IMR-90 (cell line): ENCODE measurements at regions not wholly inside any gene's neighbourhood (a gene's known extent, or its start where the extent isn't known, plus 50 kb on each side); places are given as distances from the start of the nearest gene placed in this dataset.
A peak's percentile ranks its signal among the peaks of the same experiment; 100 is the strongest.

Experiments used
- ATAC-seq: fragments of 200-7000 bp; cut with Tn5 transposase; 2 replicates; pipeline ENCODE4 v1.9.1; 2020; ENCODE audit warnings: low read depth, mild to moderate bottlenecking, moderate library complexity
- BruUV-seq: library from RNA; stranded (reverse); fragments of 400-500 nt; replicated peaks from 2 replicates; lab custom pipeline; 2021; lab: Mats Ljungman, UMichigan
- CTCF ChIA-PET: fragments of 300-600 bp; formaldehyde crosslinking; extraction: SDS; loops from one replicate; lab custom pipeline; 2021; ENCODE audit warnings: antibody characterized with exemption; lab: Yijun Ruan, JAX
- POLR2A ChIA-PET: fragments of 300-600 bp; sonication (Branson Sonifier 250); formaldehyde crosslinking; loops from one replicate; lab custom pipeline; 2022; ENCODE audit warnings: antibody characterized with exemption; ENCODE audit not compliant: unreplicated experiment; lab: Charles Lee
- DNase-seq: peaks from one replicate; pipeline ENCODE4 v3.0.0; 2013
- H2AFZ ChIP-seq: replicated peaks from 2 replicates; pipeline ENCODE3; 2013; ENCODE audit warnings: low read length, mild to moderate bottlenecking; ENCODE audit not compliant: poor library complexity
- H2AK5ac ChIP-seq: 2 replicates; pipeline ENCODE4 v1.6.1; 2013; ENCODE audit warnings: low read depth, low read length, inconsistent platforms
- H2AK9ac ChIP-seq: replicated peaks from 2 replicates; pipeline ENCODE3; 2013; ENCODE audit warnings: mild to moderate bottlenecking, low read depth, low read length, moderate library complexity; ENCODE audit not compliant: poor library complexity
- H2BK120ac ChIP-seq: 2 replicates; pipeline ENCODE4 v1.6.1; 2013; ENCODE audit warnings: low read depth, low read length, inconsistent platforms
- H2BK15ac ChIP-seq: 3 replicates; pipeline ENCODE4 v1.6.1; 2013; ENCODE audit warnings: low read depth, low read length, inconsistent platforms
- H2BK20ac ChIP-seq: 2 replicates; pipeline ENCODE4 v1.6.1; 2013; ENCODE audit warnings: low read depth, mild to moderate bottlenecking, inconsistent platforms, low read length, moderate library complexity
- H2BK5ac ChIP-seq: 2 replicates; pipeline ENCODE4 v1.6.1; 2013; ENCODE audit warnings: mild to moderate bottlenecking, low read depth, low read length, inconsistent platforms; ENCODE audit not compliant: poor library complexity, severe bottlenecking
- H3K14ac ChIP-seq: replicated peaks from 2 replicates; pipeline ENCODE4 v1.6.1; 2013; ENCODE audit warnings: low read depth, low read length, inconsistent platforms
- H3K18ac ChIP-seq: 2 replicates; pipeline ENCODE4 v1.6.1; 2013; ENCODE audit warnings: low read depth, low read length, control low read depth
- H3K23ac ChIP-seq: 2 replicates; pipeline ENCODE4 v1.6.1; 2013; ENCODE audit warnings: low read depth, low read length, inconsistent platforms
- H3K27ac ChIP-seq: 2 replicates; pipeline ENCODE4 v1.5.1; 2013; ENCODE audit warnings: mild to moderate bottlenecking, control low read depth, low read length; ENCODE audit not compliant: insufficient read depth
- H3K27me3 ChIP-seq: 2 replicates; pipeline ENCODE4 v1.6.1; 2013; ENCODE audit warnings: low read length; ENCODE audit not compliant: control insufficient read depth, insufficient read depth
- H3K36me3 ChIP-seq: 2 replicates; pipeline ENCODE4 v1.6.1; 2013; ENCODE audit warnings: low read length, mixed read lengths; ENCODE audit not compliant: control insufficient read depth, insufficient read depth
- H3K4ac ChIP-seq: 2 replicates; pipeline ENCODE4 v1.6.1; 2013; ENCODE audit warnings: low read depth, low read length, inconsistent platforms
- H3K4me1 ChIP-seq: 2 replicates; pipeline ENCODE4 v1.6.1; 2013; ENCODE audit warnings: low read length, mixed read lengths; ENCODE audit not compliant: control insufficient read depth, insufficient read depth
- H3K4me2 ChIP-seq: 2 replicates; pipeline ENCODE4 v1.6.1; 2013; ENCODE audit warnings: low read depth, mild to moderate bottlenecking, control low read depth, low read length, moderate library complexity
- H3K4me3 ChIP-seq: 2 replicates; pipeline ENCODE4 v1.5.1; 2013; ENCODE audit warnings: low read depth, mild to moderate bottlenecking, control low read depth, low read length, moderate library complexity; ENCODE audit not compliant: insufficient read depth
- H3K56ac ChIP-seq: 2 replicates; pipeline ENCODE4 v1.6.1; 2013; ENCODE audit warnings: low read length, inconsistent platforms; ENCODE audit not compliant: insufficient read depth; ENCODE audit errors: extremely low read depth
- H3K79me1 ChIP-seq, 2 experiments: 2 replicates each; pipeline ENCODE4 v1.6.1; 2013; ENCODE audit warnings: low read length in 2 of 2, inconsistent platforms in 1 of 2, low read depth in 1 of 2
- H3K9ac ChIP-seq: 2 replicates; pipeline ENCODE4 v1.6.1; 2013; ENCODE audit warnings: low read depth, low read length, control low read depth
- H3K9me1 ChIP-seq: 2 replicates; pipeline ENCODE4 v1.6.1; 2013; ENCODE audit warnings: low read length, inconsistent platforms; ENCODE audit not compliant: insufficient read depth
- H3K9me3 ChIP-seq: 2 replicates; pipeline ENCODE4 v1.6.1; 2013; ENCODE audit warnings: low read length; ENCODE audit not compliant: control insufficient read depth, insufficient read depth
- H4K20me1 ChIP-seq: 2 replicates; pipeline ENCODE4 v1.6.1; 2013; ENCODE audit warnings: low read length, inconsistent platforms; ENCODE audit not compliant: insufficient read depth
- H4K5ac ChIP-seq: 2 replicates; pipeline ENCODE4 v1.6.1; 2013; ENCODE audit warnings: mild to moderate bottlenecking, low read depth, low read length, control low read depth
- H4K8ac ChIP-seq, 2 experiments: 2 replicates each; pipeline ENCODE4 v1.6.1; 2013; ENCODE audit warnings: low read depth in 2 of 2, low read length in 2 of 2, control low read depth in 1 of 2, inconsistent platforms in 1 of 2
- H4K91ac ChIP-seq: 2 replicates; pipeline ENCODE4 v1.6.1; 2013; ENCODE audit warnings: low read depth, low read length, inconsistent platforms; ENCODE audit not compliant: insufficient read depth
- BHLHE40 ChIP-seq: fragments of 150-350 bp; IDR thresholded peaks from 2 replicates; pipeline ENCODE4 v1.6.1; 2016; ENCODE audit warnings: mild to moderate bottlenecking, low read depth, low read length
- CEBPB ChIP-seq: IDR thresholded peaks from 2 replicates; pipeline ENCODE4 v1.6.1; 2012; ENCODE audit warnings: low read depth, low read length, improper control_type of control experiment
- CHD1 ChIP-seq: IDR thresholded peaks from 2 replicates; pipeline ENCODE4 v1.6.1; 2012; ENCODE audit warnings: low read depth, low read length, improper control_type of control experiment
- ELK1 ChIP-seq: fragments of 150-350 bp; IDR thresholded peaks from 2 replicates; pipeline ENCODE4 v1.6.1; 2016; ENCODE audit warnings: low read depth, mild to moderate bottlenecking, low read length, moderate library complexity, borderline replicate concordance
- FOS ChIP-seq: fragments of 150-350 bp; IDR thresholded peaks from 2 replicates; pipeline ENCODE4 v1.6.1; 2016; ENCODE audit warnings: low read depth, low read length
- MAFK ChIP-seq: IDR thresholded peaks from 2 replicates; pipeline ENCODE4 v1.6.1; 2012; ENCODE audit warnings: low read depth, low read length, improper control_type of control experiment
- MAZ ChIP-seq: IDR thresholded peaks from 2 replicates; pipeline ENCODE4 v1.6.1; 2012; ENCODE audit warnings: low read depth, mild to moderate bottlenecking, low read length, improper control_type of control experiment, moderate library complexity, borderline replicate concordance
- MXI1 ChIP-seq: IDR thresholded peaks from 2 replicates; pipeline ENCODE4 v1.6.1; 2012; ENCODE audit warnings: low read depth, mild to moderate bottlenecking, low read length, moderate library complexity, borderline replicate concordance
- NFE2L2 ChIP-seq: fragments of 150-350 bp; IDR thresholded peaks from 2 replicates; pipeline ENCODE4 v1.6.1; 2016; ENCODE audit warnings: low read depth, mild to moderate bottlenecking, low read length
- POLR2A ChIP-seq: IDR thresholded peaks from 2 replicates; pipeline ENCODE4 v1.6.1; 2012; ENCODE audit warnings: mild to moderate bottlenecking, low read depth, low read length
- RAD21 ChIP-seq: IDR thresholded peaks from 2 replicates; pipeline ENCODE4 v1.6.1; 2012; ENCODE audit warnings: low read length, improper control_type of control experiment
- RCOR1 ChIP-seq: IDR thresholded peaks from 2 replicates; pipeline ENCODE4 v1.6.1; 2012; ENCODE audit warnings: mild to moderate bottlenecking, low read length, improper control_type of control experiment; ENCODE audit not compliant: insufficient replicate concordance
- RFX5 ChIP-seq: IDR thresholded peaks from 2 replicates; pipeline ENCODE4 v1.8.0; 2012; ENCODE audit warnings: low read depth, mild to moderate bottlenecking, low read length, moderate library complexity
- SMC3 ChIP-seq: fragments of 150-350 bp; IDR thresholded peaks from 2 replicates; pipeline ENCODE4 v1.6.1; 2016; ENCODE audit warnings: low read depth, mild to moderate bottlenecking, antibody characterized with exemption, low read length, moderate library complexity
- USF2 ChIP-seq: fragments of 150-350 bp; IDR thresholded peaks from 2 replicates; pipeline ENCODE4 v1.6.1; 2017; ENCODE audit warnings: mild to moderate bottlenecking, antibody characterized with exemption, low read length, low read depth
- WGBS, 2 experiments: methylation state at CpG; one replicate each; pipeline versions ENCODE4 v1.1.5 to v1.1.7; 2013; ENCODE audit warnings: missing lambda C conversion rate in 2 of 2; ENCODE audit not compliant: insufficient read length in 1 of 2; ENCODE audit errors: extremely low coverage in 2 of 2; 5-methylcytosine and 5-hydroxymethylcytosine counted together
- dilution Hi-C: fragments of 300-500 bp; cut with HindIII; formaldehyde crosslinking; loops from one replicate; pipeline ENCODE4 v1.14.3; 2018; ENCODE audit warnings: low sequenced_read_pairs; ENCODE audit not compliant: unreplicated experiment
- in situ Hi-C: fragments of 300-500 bp; cut with MboI; formaldehyde crosslinking; loops from 3 replicates; pipeline ENCODE4 v1.14.3; 2019; ENCODE audit warnings: low sequenced_read_pairs, inconsistent platforms, mixed read lengths
- intact Hi-C: fragments of 100-400 bp; cut with micrococcal nuclease; formaldehyde crosslinking; loops from 2 replicates; pipeline ENCODE4 v1.10.0; 2022

- ATAC-seq, result no peak
- Histone ChIP-seq H2AFZ (peak overlapping the region; percentile 37), H3K23ac (no peak overlapping the region), H3K27ac (no peak overlapping the region), H4K20me1 (peaks cover 14% of the 10 kb centered on the region; the same call in 1 of the 2 replicates), H3K4me1 (peaks cover 11% of the 10 kb centered on the region), H3K56ac (no peak overlapping the region), H4K5ac (no peak overlapping the region), H2BK15ac (no peak overlapping the region), H3K27me3 (peaks cover 33% of the 10 kb centered on the region), H2BK120ac (no peak overlapping the region), H3K4ac (no peak overlapping the region), H2AK5ac (no peak overlapping the region), H3K4me2 (no peak overlapping the region), H3K14ac (no peak overlapping the region), H3K79me1 (no peaks in the 10 kb centered on the region), H3K9me1 (peaks cover 16% of the 10 kb centered on the region), H3K9ac (no peak overlapping the region), H4K8ac (no peak overlapping the region), H2BK5ac (no peak overlapping the region), H4K91ac (no peak overlapping the region), H3K36me3 (no peaks in the 10 kb centered on the region), H3K18ac (no peak overlapping the region), H2AK9ac (no peak overlapping the region), H3K4me3 (no peak overlapping the region), H3K9me3 (no peaks in the 10 kb centered on the region), H2BK20ac (no peak overlapping the region)
- in situ Hi-C loops, result no loop called here
- BruUV-seq, result no TSS peak
- dilution Hi-C loops, result no loop called here
- POLR2A ChIA-PET, result no interaction called here
- intact Hi-C loops, result no loop called here
- CTCF ChIA-PET, result no interaction called here
- WGBS, 2 experiments, result 83% methylated on average over 35 of the region's 44 CpGs; no CpG with 5 or more reads in 1 of the 2 experiments
- DNase-seq, result no peak
- TF ChIP-seq MAZ (no peak), MXI1 (no peak), POLR2A (no peak), RCOR1 (no peak), CEBPB (no peak), ELK1 (no peak), FOS (no peak), RFX5 (no peak), NFE2L2 (no peak), SMC3 (no peak), CHD1 (no peak), USF2 (no peak), BHLHE40 (no peak), MAFK (no peak), RAD21 (no peak)
Observed at GRCh38 chr6:44727651-44728630, 340.4 kb downstream of the CDC5L start.
